Stimulated activated naive B cell treated with anti-CD40 and anti-IgM and Interleukin-4, amounts not matched to agents 10 μg/mL and 1 μg/mL and 100 μg/mL, for 72 hours (primary cell): ENCODE measurements at regions not wholly inside any gene's neighbourhood (a gene's known extent, or its start where the extent isn't known, plus 50 kb on each side); places are given as distances from the start of the nearest gene placed in this dataset.

Experiments
- ATAC-seq, 2 donors: fragments of 150-1000 bp; cut with Tn5 transposase; replicated peaks; 2 replicates each; pipeline ENCODE4 v1.10.0; 2021; ENCODE audit warnings: moderate library complexity in 1 of 2
- DNase-seq: peaks from one replicate; pipeline ENCODE4 v3.0.0; 2021
- H3K27ac Mint-ChIP-seq: one replicate; pipeline ENCODE4 v1.8.0; 2022; ENCODE audit warnings: mild to moderate bottlenecking, mixed read lengths
- H3K27me3 Mint-ChIP-seq, 2 donors: one replicate each; pipeline ENCODE4 v1.8.0; 2022; ENCODE audit warnings: mixed read lengths in 2 of 2
- H3K36me3 Mint-ChIP-seq, 2 donors: one replicate each; pipeline ENCODE4 v1.8.0; 2022; ENCODE audit warnings: mixed read lengths in 2 of 2, mild to moderate bottlenecking in 1 of 2
- H3K4me1 Mint-ChIP-seq, 2 donors: one replicate each; pipeline ENCODE4 v1.8.0; 2022; ENCODE audit warnings: mixed read lengths in 2 of 2, mild to moderate bottlenecking in 1 of 2
- H3K4me3 Mint-ChIP-seq, 2 donors: one replicate each; pipeline ENCODE4 v1.8.0; 2022; ENCODE audit warnings: mild to moderate bottlenecking in 2 of 2, mixed read lengths in 2 of 2, moderate library complexity in 1 of 2
- H3K9me3 Mint-ChIP-seq, 2 donors: one replicate each; pipeline ENCODE4 v1.8.0; 2022; ENCODE audit warnings: mixed read lengths in 2 of 2, mild to moderate bottlenecking in 1 of 2

DNA sequence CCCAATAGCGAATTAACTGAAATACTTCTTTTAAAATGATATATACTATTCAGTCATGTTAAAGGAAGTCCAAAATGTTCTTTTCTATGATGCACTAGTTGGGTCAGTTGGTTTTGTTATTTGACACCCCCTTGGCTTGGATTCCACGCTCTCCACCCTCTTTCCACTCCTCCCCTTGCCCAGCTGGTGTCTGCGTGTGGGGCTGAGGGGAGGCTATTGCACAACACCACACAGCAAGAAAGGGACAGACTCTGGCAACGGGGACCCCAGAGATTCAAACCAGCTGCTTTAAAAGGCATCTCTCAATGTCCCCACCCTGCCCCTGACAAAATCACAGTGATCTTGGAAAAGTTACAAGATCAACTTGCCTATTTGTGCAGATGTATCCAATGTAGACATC is 394.3 kb downstream of the TGFB2 start:
- no peaks in the 10 kb centered on the region for H3K4me1 Mint-ChIP-seq
- ATAC-seq, result no peak
- no peak overlapping the region for H3K27ac Mint-ChIP-seq
- no peaks in the 10 kb centered on the region for H3K27me3 Mint-ChIP-seq
- no peak overlapping the region for H3K4me3 Mint-ChIP-seq
- peaks cover 0 to 3% of the 10 kb centered on the region in 2 donors for H3K36me3 Mint-ChIP-seq
- H3K9me3 Mint-ChIP-seq, result peaks cover 1 to 6% of the 10 kb centered on the region in 2 donors
- no peak for DNase-seq

DNA sequence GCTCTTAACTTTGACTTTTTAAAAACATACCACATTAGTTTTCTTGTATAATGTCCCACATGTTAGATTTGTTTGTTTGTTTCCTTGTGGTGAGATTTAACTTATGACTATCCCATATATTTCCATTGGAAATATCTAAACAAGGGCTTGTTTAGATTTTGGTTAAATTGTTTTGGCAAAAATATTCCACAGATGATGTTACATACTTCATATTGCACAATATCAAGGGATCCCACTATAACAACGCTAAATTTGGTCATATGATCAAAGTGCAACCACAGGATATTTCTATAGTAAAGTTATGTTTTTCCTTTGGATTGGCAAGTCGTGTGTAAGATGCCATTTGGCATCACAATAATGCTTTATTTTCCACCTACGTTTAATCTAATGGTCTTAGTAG is 396.7 kb downstream of the TGFB2 start:
- no peak overlapping the region for H3K27ac Mint-ChIP-seq
- ATAC-seq, result no peak
- no peak for DNase-seq
- peaks cover 0 to 3% of the 10 kb centered on the region in 2 donors for H3K36me3 Mint-ChIP-seq
- no peak overlapping the region for H3K4me3 Mint-ChIP-seq
- no peaks in the 10 kb centered on the region for H3K4me1 Mint-ChIP-seq
- peaks cover 0 to 5% of the 10 kb centered on the region in 2 donors for H3K27me3 Mint-ChIP-seq
- peaks cover 6 to 11% of the 10 kb centered on the region in 2 donors for H3K9me3 Mint-ChIP-seq

DNA sequence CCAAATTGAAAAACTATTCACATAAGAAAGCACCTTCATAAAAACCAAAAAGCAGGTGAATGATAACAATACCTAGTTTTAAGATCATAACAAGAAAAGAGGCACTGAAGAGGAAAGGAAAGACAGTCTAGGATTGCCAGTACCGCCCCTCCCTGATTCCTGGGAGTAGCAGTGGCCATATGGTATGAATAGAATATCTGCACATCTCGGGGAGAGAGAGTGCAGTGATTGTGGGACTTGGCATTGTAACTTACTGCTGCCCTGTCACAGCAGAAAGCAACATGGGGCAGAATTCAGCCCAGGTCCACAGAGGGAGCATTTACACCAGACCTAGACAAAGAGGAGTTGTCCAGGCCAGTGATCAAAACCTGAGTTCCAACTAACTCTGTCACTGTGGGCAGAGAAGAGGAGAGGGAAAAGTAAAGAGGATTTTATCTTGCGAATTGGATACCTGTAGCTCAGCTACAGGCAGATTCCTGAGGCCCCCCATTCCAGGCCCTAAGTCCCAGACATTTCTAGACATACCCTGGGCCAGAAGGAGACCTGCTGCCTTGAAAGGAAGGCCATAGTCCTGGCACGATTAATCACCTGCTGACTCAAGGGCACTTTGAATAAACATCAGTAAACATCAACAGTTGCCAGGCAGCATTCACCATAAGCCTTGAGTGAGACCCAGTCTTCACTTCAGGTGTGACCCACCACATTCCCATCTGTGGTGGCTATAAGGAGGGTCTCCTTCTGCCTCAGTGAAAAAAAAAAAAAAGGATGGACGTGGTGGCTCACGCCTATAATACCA is 397.5 kb downstream of the TGFB2 start:
- Mint-ChIP-seq H3K4me1 (no peaks in the 10 kb centered on the region), H3K36me3 (peaks cover 0 to 3% of the 10 kb centered on the region in 2 donors), H3K4me3 (no peak overlapping the region), H3K27ac (no peak overlapping the region), H3K27me3 (peaks cover 0 to 5% of the 10 kb centered on the region in 2 donors), H3K9me3 (peaks cover 6 to 11% of the 10 kb centered on the region in 2 donors)
- no peak for ATAC-seq
- no peak for DNase-seq

DNA sequence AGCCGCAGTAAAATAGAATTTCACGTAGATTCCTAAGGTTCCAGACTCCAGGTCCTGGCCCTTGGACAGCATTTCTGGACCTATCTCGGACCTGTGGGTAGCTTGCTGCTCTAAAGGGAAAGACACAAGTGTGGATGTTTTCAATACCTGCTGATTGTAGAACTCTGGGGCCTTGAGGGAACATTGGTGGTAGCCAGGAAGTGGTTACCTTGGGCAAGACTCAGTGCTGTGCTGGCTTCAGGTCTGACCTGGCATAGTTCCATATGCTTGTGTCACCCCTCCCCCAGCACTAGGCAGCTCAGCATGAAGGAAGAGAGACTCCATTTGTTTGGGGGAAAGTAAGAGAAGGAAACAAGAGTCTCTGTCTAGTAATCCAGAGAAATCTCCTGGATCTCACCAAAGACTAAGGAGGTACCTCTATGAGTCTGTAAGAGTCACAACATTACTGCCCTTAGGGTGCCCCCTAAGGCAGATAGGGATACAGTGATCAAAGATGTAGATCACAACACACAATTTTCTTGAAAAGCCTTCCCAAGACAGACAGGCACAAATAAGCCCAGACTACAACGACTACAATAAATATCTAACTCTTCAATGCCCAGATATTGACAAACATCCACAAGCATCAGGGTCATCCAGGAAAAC is 398.8 kb downstream of the TGFB2 start:
- ATAC-seq, result no peak
- peaks cover 8 to 11% of the 10 kb centered on the region in 2 donors for H3K9me3 Mint-ChIP-seq
- peaks cover 0 to 3% of the 10 kb centered on the region in 2 donors for H3K36me3 Mint-ChIP-seq
- H3K27ac Mint-ChIP-seq, result no peak overlapping the region
- DNase-seq, result no peak
- no peak overlapping the region for H3K4me3 Mint-ChIP-seq
- H3K4me1 Mint-ChIP-seq, result no peaks in the 10 kb centered on the region
- H3K27me3 Mint-ChIP-seq, result peaks cover 0 to 5% of the 10 kb centered on the region in 2 donors

DNA sequence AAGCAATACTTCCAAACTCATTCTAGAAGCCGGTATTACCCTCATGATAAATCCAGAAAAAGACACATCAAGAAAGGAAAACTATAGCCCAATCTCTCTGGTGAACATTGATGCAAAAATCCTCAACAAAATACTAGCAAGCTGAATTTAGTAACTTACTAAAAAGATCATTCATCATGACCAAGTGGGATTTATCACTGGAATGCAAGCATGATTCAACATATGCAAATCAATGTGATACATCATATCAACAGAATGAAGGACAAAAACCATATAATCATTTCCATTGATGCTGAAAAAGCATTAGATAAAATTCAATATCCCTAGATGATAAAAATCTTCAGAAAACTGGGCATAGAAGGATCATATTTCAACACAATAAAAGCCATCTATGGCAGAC is 402.9 kb downstream of the TGFB2 start:
- peaks cover 0 to 3% of the 10 kb centered on the region in 2 donors for H3K36me3 Mint-ChIP-seq
- peaks cover 0 to 5% of the 10 kb centered on the region in 2 donors for H3K27me3 Mint-ChIP-seq
- no peak for ATAC-seq
- H3K27ac Mint-ChIP-seq, result no peak overlapping the region
- DNase-seq, result no peak
- H3K4me1 Mint-ChIP-seq, result no peaks in the 10 kb centered on the region
- no peak overlapping the region for H3K4me3 Mint-ChIP-seq
- peaks cover 9 to 11% of the 10 kb centered on the region in 2 donors for H3K9me3 Mint-ChIP-seq

DNA sequence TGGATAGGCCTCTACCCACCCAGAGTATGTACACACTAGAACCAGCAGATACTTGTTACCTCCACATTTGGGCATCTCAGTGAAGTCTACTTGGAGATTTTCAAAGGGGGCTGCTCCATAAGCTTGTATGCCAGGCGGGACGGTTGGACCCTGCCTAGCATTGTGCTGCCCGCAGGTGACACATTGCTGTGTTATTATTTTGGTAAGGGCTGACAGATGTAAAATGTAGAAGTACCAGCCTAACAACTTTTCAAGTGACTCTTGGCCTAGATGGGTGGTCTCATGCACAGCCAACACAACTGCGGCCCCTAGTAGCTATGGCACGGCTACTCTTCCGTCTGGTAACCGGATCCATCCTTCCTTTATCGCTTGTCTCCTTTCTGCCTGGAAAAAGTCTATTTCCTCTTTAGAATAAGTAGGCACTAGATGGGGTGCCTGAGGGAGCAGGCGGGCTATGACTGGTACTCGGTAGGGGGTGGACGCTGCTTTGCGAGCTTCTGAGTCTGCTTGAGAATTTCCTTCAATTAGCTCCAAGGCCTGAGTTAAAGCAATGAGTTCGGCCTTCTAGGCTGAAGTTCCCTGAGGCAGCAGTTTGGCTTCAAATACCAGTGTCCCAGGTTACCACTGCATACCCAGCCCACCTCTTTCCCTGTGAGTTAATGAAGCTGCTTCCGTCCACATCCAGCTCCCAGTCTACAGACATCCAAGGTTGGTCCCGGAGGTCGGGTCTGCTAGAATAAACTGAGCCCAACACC is 405.3 kb downstream of the TGFB2 start:
- DNase-seq, result no peak
- Mint-ChIP-seq H3K36me3 (no peaks in the 10 kb centered on the region), H3K9me3 (peaks cover 0 to 6% of the 10 kb centered on the region in 2 donors), H3K27me3 (peaks cover 0 to 5% of the 10 kb centered on the region in 2 donors), H3K27ac (no peak overlapping the region), H3K4me3 (no peak overlapping the region), H3K4me1 (no peaks in the 10 kb centered on the region)
- ATAC-seq, result no peak

DNA sequence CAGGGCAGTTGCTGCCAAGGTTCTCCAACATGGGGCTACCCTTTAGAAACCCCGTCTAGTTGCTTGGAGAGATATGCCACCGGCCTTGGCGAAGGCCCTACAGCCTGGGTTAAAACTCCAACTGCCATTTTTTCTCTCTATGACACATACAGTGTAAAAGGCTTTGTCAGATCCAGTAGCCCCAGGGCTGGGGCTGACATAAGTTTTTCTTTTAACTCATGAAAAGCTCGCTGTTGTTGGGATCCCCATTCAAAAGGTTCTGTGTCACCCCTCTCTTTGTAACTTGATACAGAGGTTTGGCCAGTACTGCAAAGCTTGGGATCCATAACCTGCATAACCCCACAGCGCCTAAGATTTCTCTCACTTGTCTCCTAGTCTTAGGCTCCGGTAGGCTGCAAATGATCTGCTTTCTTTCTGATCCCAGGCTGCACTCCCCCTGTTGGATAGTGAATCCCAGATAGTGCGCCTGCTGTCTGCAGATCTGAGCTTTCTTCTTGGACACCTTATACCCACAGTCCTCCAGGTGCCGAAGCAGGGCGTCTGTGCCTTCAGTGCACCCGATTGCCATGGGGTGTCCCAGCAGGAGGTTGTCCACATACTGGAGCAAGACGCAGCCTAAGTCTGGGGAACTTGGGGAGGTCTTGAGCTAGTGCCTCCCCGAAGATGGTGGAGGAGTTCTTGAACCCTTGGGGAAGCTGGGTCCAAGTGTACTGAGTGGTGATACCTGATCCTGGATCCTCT is 406.2 kb downstream of the TGFB2 start:
- H3K4me3 Mint-ChIP-seq, result no peak overlapping the region
- no peaks in the 10 kb centered on the region for H3K4me1 Mint-ChIP-seq
- no peaks in the 10 kb centered on the region for H3K36me3 Mint-ChIP-seq
- H3K9me3 Mint-ChIP-seq, result peaks cover 0 to 3% of the 10 kb centered on the region in 2 donors
- DNase-seq (no peak), ATAC-seq (no peak)
- no peak overlapping the region for H3K27ac Mint-ChIP-seq
- H3K27me3 Mint-ChIP-seq, result peaks cover 0 to under 1% of the 10 kb centered on the region in 2 donors

DNA sequence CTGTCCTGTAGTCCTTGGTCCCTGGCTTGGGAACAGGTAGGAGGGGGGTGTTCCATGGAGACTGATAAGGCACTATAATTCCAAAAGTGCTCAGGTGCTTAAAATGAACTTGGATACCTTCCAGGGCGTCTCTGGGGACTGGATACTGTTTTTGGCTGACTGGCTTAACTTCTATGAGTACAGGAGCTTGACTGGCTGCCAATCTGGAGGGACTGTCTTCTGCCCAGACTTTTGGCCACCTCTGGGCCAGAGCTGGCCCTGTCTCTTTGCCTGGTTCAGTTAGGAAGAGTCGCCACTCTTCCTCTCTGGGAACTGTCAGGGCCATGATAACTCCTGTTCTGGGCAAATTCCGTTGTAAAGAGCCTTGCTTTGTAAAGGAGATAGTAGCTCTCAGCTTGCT is 407.0 kb downstream of the TGFB2 start:
- H3K9me3 Mint-ChIP-seq, result peaks cover 0 to 3% of the 10 kb centered on the region in 2 donors
- ATAC-seq (no peak), DNase-seq (no peak)
- no peak overlapping the region for H3K4me3 Mint-ChIP-seq
- no peaks in the 10 kb centered on the region for H3K27me3 Mint-ChIP-seq
- no peaks in the 10 kb centered on the region for H3K4me1 Mint-ChIP-seq
- no peak overlapping the region for H3K27ac Mint-ChIP-seq
- no peaks in the 10 kb centered on the region for H3K36me3 Mint-ChIP-seq

DNA sequence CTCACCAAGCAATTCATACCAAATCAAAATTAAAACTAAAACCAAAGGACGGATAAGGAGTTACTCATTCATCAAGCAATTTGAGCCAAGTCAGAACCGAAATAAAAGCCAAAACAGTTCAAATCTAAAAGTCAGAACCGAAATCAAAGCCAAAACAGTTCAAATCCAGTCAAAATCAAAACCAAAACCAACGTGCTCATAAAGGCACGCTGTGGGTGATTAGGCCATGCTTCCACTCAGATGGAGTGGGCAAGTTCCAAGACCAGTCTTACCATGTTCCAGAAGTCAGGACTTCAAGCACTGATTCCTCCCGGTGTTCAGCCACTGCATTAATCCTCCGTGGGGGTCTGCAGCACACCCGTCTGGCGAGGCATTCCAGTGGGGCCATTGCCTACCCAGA is 409.3 kb downstream of the TGFB2 start:
- H3K4me1 Mint-ChIP-seq, result no peaks in the 10 kb centered on the region
- no peaks in the 10 kb centered on the region for H3K36me3 Mint-ChIP-seq
- H3K4me3 Mint-ChIP-seq, result no peak overlapping the region
- H3K27me3 Mint-ChIP-seq, result no peaks in the 10 kb centered on the region
- DNase-seq, result no peak
- H3K27ac Mint-ChIP-seq, result no peak overlapping the region
- ATAC-seq, result no peak
- peaks cover 0 to under 1% of the 10 kb centered on the region in 2 donors for H3K9me3 Mint-ChIP-seq

DNA sequence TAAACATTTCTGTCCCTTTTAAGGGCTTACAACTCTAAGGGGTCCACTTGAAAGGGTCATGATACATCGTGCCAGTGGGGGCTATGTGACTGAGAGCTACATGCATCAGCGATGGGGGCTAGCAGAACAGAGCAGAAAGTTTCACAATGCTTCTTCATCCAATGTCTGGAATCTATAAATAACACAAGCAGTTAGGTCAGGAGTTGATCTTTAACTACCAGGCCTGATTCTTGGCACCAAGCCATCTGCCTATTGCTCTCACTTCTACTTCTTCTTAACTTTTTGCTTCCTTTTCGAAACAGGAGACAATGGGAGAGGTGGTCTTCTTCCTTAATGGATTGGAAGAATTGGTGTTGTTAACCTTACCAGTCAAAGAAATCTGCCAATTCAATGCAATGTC is 410.0 kb downstream of the TGFB2 start:
- no peaks in the 10 kb centered on the region for H3K36me3 Mint-ChIP-seq
- no peak overlapping the region for H3K27ac Mint-ChIP-seq
- DNase-seq (no peak), ATAC-seq (no peak)
- no peaks in the 10 kb centered on the region for H3K9me3 Mint-ChIP-seq
- H3K27me3 Mint-ChIP-seq, result no peaks in the 10 kb centered on the region
- H3K4me1 Mint-ChIP-seq, result no peaks in the 10 kb centered on the region
- H3K4me3 Mint-ChIP-seq, result no peak overlapping the region

DNA sequence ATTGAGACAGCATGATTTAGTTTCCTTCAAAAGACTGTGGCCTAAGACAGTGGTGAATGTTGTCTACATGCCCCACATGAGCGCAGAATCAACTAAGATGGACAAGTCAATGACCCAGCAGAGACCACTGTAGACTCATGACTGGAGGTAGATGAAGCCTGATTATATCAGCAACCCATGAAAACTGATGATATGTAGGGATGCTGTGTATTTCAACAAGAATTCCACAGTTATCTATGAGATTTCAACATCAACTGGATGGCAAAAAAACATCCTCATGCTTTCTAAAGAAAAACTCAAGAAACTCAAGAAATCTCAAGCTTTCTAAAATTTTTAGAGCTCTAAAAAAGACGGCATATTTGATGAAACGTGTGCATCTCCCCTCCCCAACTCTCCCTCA is 413.9 kb upstream of the LYPLAL1 start:
- DNase-seq, result no peak
- Mint-ChIP-seq H3K36me3 (no peaks in the 10 kb centered on the region), H3K4me3 (no peak overlapping the region), H3K4me1 (no peaks in the 10 kb centered on the region), H3K27me3 (no peaks in the 10 kb centered on the region), H3K27ac (no peak overlapping the region), H3K9me3 (no peaks in the 10 kb centered on the region)
- ATAC-seq, result no peak

DNA sequence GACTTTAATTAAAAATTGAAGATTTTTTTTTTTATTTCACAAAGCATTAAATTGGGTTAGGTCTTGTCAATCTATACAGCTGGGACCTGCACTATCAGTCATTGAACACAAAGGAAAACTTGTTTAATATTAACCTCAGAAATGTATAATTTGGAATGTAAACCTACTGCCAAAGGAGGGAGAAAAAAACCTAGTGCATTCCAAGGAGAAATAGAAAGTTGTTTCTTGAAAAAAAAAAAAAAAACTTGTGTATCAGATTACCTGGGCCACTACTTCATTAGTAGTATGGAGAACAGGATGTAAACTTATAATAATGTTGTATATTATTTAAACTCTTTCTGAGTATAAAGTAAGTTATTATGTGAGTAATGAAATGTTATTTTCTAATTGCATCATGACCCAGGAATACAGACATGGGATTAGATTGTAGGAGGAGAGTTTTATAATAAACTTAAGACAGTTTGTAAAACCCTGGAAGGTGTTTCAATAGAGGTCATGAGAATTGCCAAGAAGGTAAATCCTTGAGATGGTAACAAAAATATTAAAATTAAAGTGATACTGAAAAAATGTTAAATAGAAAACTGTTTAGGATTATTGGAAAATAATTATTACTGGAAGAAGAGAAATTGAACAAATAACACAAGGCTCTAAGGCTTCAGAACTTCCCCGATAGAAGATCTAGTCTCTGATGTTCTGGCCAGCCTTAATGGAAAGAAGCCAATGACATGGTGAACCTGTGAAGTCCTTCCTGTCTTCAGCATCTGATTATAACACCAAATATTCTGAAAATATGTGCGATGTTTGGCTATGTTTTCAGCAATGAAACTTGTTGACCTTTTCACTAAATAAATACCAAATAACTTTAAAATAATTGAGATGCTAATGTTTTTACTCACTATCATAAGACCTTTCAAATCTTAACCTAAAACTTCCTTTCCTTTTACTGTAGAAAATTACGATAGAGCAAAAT is 412.8 kb upstream of the LYPLAL1 start:
- no peak overlapping the region for H3K4me3 Mint-ChIP-seq
- no peak overlapping the region for H3K27ac Mint-ChIP-seq
- DNase-seq (no peak), ATAC-seq (no peak)
- no peaks in the 10 kb centered on the region for H3K36me3 Mint-ChIP-seq
- H3K4me1 Mint-ChIP-seq, result no peaks in the 10 kb centered on the region
- H3K9me3 Mint-ChIP-seq, result no peaks in the 10 kb centered on the region
- no peaks in the 10 kb centered on the region for H3K27me3 Mint-ChIP-seq

DNA sequence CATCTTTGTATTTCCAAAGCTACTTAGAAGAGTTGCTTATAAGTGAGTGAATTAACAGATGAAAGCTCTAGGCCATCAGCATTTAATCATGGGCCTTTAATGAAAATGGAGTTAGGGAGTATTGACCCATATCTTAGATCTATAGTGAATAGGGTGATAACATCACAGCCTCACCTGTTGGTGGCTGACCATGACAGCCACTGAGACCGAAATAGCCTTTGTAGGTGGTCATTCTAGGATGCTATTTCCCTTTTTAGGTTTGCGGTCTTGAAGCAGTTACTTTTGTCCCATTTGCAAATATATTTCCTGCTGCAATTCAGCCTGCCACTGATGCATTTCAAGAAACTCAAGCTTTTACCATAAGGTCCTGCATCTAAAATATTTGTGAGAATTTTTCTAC is 410.1 kb upstream of the LYPLAL1 start:
- Mint-ChIP-seq H3K36me3 (no peaks in the 10 kb centered on the region), H3K27me3 (no peaks in the 10 kb centered on the region), H3K4me3 (no peak overlapping the region), H3K9me3 (no peaks in the 10 kb centered on the region), H3K4me1 (no peaks in the 10 kb centered on the region), H3K27ac (no peak overlapping the region)
- DNase-seq (no peak), ATAC-seq (no peak)
